ENCODE measurements at regions not wholly inside any gene's neighbourhood (a gene's known extent, or its start where the extent isn't known, plus 50 kb on each side); places are given as distances from the start of the nearest gene placed in this dataset.
"Not testable (repeated sequence)": the region's sequence is repeated elsewhere in the genome, so short reads cannot be mapped to it uniquely, and the experiment has no call there.

DNA sequence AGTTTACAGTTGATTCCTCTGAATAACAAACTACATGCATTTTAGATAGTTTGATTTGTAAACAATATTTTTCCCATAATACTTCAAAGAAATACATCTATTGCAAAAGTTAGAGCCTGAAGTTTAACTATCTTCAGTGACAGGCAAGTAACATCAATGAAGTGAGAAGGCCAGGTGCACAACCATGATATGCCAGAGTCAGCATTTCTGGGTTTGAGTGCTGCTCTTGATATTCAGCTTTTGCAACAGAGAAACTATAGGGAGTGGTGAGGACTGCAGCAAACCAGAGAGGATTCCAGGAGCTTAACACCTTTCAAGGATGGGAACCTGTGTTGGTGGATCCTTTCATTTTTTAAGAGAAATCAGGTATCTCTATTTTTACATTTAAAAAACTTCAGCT, 79.4 kb upstream of the RASEF start:
- DNase-seq = no peak
- in situ Hi-C loops (cut with HindIII; ENCODE audit: low pct_ligation_motif_present, low pct_unique_long_range_greater_than_20kb, low sequenced_read_pairs) = no loop called here

- in situ Hi-C loops (cut with HindIII; ENCODE audit: low pct_ligation_motif_present, low pct_unique_long_range_greater_than_20kb, low sequenced_read_pairs) = no loop called here
- no peak for DNase-seq
Observed at GRCh38 chr9:83141887-83142286, 78.9 kb upstream of the RASEF start.

DNA sequence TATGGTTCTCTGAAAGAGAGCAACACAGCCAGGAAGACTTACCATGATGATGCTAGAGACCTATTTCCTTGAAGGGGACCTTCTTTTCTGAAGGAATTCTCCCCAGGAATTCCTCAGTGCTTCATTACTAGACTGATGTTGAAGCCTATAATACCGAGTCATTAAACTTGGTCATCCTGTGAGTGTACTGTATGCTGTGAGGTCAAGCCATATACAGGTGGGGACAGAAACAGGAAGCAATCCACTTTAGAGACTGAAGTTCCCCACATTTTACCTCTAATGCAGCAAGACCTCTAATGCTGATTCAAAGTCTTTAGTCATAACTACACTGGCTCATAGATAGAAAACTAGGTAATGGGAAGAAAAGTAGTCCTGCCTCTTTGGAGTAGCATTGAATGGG, 77.1 kb upstream of the RASEF start:
- DNase-seq = no peak
- in situ Hi-C loops (cut with HindIII; ENCODE audit: low pct_ligation_motif_present, low pct_unique_long_range_greater_than_20kb, low sequenced_read_pairs) = no loop called here

GRCh38 chr9:83138422-83139135, 75.6 kb upstream of the RASEF start:
- in situ Hi-C loops (cut with HindIII; ENCODE audit: low pct_ligation_motif_present, low pct_unique_long_range_greater_than_20kb, low sequenced_read_pairs) = no loop called here
- DNase-seq = no peak

- no peak for DNase-seq
- in situ Hi-C loops (cut with HindIII; ENCODE audit: low pct_ligation_motif_present, low pct_unique_long_range_greater_than_20kb, low sequenced_read_pairs) = no loop called here
Observed at GRCh38 chr9:83133316-83133715, 70.4 kb upstream of the RASEF start.

DNA sequence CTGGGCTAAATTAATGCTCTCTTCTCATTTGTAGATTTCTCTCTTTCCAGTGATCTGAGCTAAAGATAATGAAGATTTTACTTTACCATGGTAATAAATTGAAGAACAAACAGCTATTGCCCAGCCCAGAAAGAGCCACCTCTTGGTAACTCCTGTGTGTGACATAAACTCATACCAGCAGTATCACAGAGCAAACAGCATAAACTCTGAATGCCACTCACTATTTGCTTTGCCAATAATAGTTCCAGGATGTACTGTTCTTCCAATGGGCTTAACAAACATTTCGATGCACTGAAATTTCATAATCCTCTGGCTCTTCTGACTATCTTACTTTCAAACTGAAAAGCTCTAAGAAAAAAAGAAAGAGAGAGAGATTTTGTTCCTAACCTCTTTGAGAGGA, 69.8 kb upstream of the RASEF start:
- in situ Hi-C loops (cut with HindIII; ENCODE audit: low pct_ligation_motif_present, low pct_unique_long_range_greater_than_20kb, low sequenced_read_pairs) = no loop called here
- no peak for DNase-seq

GRCh38 chr9:83130541-83130940, 67.6 kb upstream of the RASEF start:
- in situ Hi-C loops (cut with HindIII; ENCODE audit: low pct_ligation_motif_present, low pct_unique_long_range_greater_than_20kb, low sequenced_read_pairs) = no loop called here
- DNase-seq = no peak

DNA sequence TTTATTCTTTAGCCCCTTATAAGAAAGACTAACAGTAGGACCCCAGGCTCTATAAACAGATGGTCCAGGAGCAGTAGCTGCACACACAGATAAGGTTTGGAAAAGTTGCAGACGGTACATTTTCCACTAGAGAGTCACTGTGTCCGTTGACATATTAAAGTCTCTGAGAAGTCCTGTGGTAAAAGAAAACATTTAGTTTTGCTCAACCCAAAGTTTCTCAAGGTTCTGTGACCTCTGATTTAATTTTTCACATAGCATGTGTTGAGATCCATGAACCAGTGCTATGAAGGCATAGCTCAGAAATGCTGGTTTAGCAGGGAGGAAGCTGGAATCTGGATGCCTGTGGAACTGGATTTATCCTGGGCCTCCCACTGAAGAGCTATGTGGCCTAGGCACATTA, 62.7 kb upstream of the RASEF start:
- in situ Hi-C loops (cut with HindIII; ENCODE audit: low pct_ligation_motif_present, low pct_unique_long_range_greater_than_20kb, low sequenced_read_pairs) = no loop called here
- no peak for DNase-seq

- in situ Hi-C loops (cut with HindIII; ENCODE audit: low pct_ligation_motif_present, low pct_unique_long_range_greater_than_20kb, low sequenced_read_pairs) = no loop called here
- DNase-seq = no peak
Observed at GRCh38 chr9:83119873-83120272, 56.9 kb upstream of the RASEF start.

- in situ Hi-C loops (cut with HindIII; ENCODE audit: low pct_ligation_motif_present, low pct_unique_long_range_greater_than_20kb, low sequenced_read_pairs) = no loop called here
- no peak for DNase-seq
Observed at GRCh38 chr9:83116026-83116425, 53.1 kb upstream of the RASEF start.

DNA sequence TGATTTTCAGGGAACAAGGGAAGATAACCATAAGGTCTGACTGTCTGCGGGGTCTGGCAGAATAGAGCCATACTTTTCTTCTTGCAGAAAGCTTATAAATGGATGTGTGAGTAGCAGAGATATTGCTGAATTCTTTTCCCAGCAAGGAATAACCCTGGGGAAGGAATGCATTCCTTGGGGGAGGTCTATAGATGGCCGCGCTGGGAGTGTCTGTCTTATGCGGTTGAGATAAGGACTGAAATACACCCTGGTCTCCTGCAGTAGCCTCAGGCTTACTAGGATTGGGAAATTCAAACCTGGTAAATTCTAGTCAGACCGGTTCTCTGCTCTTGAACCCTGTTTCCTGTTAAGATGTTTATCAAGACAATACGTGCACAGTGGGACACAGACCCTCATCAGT, 50.5 kb upstream of the RASEF start:
- DNase-seq; in situ Hi-C loops (cut with HindIII; ENCODE audit: low pct_ligation_motif_present, low pct_unique_long_range_greater_than_20kb, low sequenced_read_pairs): not testable (repeated sequence)

Data from ACHN (cell line).